DMS114 treated with DMSO at 0.1 percent for 48 hours (cell line): ENCODE measurements at regions not wholly inside any gene's neighbourhood (a gene's known extent, or its start where the extent isn't known, plus 50 kb on each side); places are given as distances from the start of the nearest gene placed in this dataset.

ENCODE experiments used
- DNase-seq: peaks from one replicate; lab custom pipeline; 2025; ENCODE audit not compliant: unreplicated experiment; lab: John Stamatoyannopoulos, UW

GRCh38 chr10:62453274-62453673, 79.1 kb downstream of the ZNF365 start:
- no peak for DNase-seq

GRCh38 chr10:62454687-62455397, 80.7 kb downstream of the ZNF365 start:
- no peak for DNase-seq

- DNase-seq = no peak
Measured at GRCh38 chr10:62456611-62457101, 82.5 kb downstream of the ZNF365 start.

GRCh38 chr10:62457196-62457595, 83.0 kb downstream of the ZNF365 start:
- DNase-seq = no peak

- no peak for DNase-seq
Measured at GRCh38 chr10:62457598-62457997, 83.4 kb downstream of the ZNF365 start.

GRCh38 chr10:62459072-62459471, 84.9 kb downstream of the ZNF365 start:
- DNase-seq = no peak

- no peak for DNase-seq
Measured at GRCh38 chr10:62459500-62459899, 85.3 kb downstream of the ZNF365 start.

GRCh38 chr10:62460393-62460792, 86.2 kb downstream of the ZNF365 start:
- DNase-seq = no peak

GRCh38 chr10:62461120-62461519, 87.0 kb downstream of the ZNF365 start:
- DNase-seq = no peak

- no peak for DNase-seq
Measured at GRCh38 chr10:62462461-62462860, 88.3 kb downstream of the ZNF365 start.

- no peak for DNase-seq
Measured at GRCh38 chr10:62463364-62463763, 89.2 kb downstream of the ZNF365 start.

GRCh38 chr10:62464308-62464707, 90.1 kb downstream of the ZNF365 start:
- DNase-seq = no peak

- DNase-seq = no peak
Measured at GRCh38 chr10:62466590-62466989, 92.4 kb downstream of the ZNF365 start.

- no peak for DNase-seq
Measured at GRCh38 chr10:62467527-62467926, 93.4 kb downstream of the ZNF365 start.

GRCh38 chr10:62471711-62472110, 97.5 kb downstream of the ZNF365 start:
- DNase-seq = no peak

GRCh38 chr10:62473241-62473640, 99.1 kb downstream of the ZNF365 start:
- DNase-seq = no peak

GRCh38 chr10:62475551-62475950, 101.4 kb downstream of the ZNF365 start:
- no peak for DNase-seq

- no peak for DNase-seq
Measured at GRCh38 chr10:62479523-62479922, 105.4 kb downstream of the ZNF365 start.

GRCh38 chr10:62480196-62480595, 106.0 kb downstream of the ZNF365 start:
- DNase-seq = no peak

- DNase-seq = no peak
Measured at GRCh38 chr10:62482581-62482980, 108.4 kb downstream of the ZNF365 start.

GRCh38 chr10:62491597-62491996, 117.4 kb downstream of the ZNF365 start:
- DNase-seq = no peak

- no peak for DNase-seq
Measured at GRCh38 chr10:62492012-62492869, 118.1 kb downstream of the ZNF365 start.
